Esophagus squamous epithelium (tissue), 4 donors: ENCODE measurements at regions not wholly inside any gene's neighbourhood (a gene's known extent, or its start where the extent isn't known, plus 50 kb on each side); places are given as distances from the start of the nearest gene placed in this dataset.

Experiments
- CTCF ChIP-seq, 6 experiments: fragments of 450-650 bp in 4 of 6; fragments of 200-600 bp in 2 of 6; sonication (generic) in 2 of 6; IDR thresholded peaks; one replicate each; pipeline ENCODE4 v1.5.1; 2016 to 2019; ENCODE audit warnings: antibody characterized with exemption in 6 of 6, mild to moderate bottlenecking in 4 of 6, moderate library complexity in 4 of 6
- POLR2A ChIP-seq, 4 donors: fragments of 450-650 bp; IDR thresholded peaks; one replicate each; pipeline ENCODE4 v1.6.1; 2017; ENCODE audit warnings: antibody characterized with exemption in 4 of 4, mild to moderate bottlenecking in 4 of 4, moderate library complexity in 3 of 4

GRCh38 chrX:45768666-45769236 is 568.1 kb upstream of the DIPK2B start:
- TF ChIP-seq POLR2A (IDR thresholded peaks at IDR 0.05) (no peak), CTCF (IDR thresholded peaks at IDR 0.05) (no peak)
